HEK293 (cell line): ENCODE measurements at regions not wholly inside any gene's neighbourhood (a gene's known extent, or its start where the extent isn't known, plus 50 kb on each side); places are given as distances from the start of the nearest gene placed in this dataset.

ENCODE experiments used
- CTCF ChIA-PET: fragments of 350-600 bp; formaldehyde crosslinking; extraction: SDS; loops from one replicate; lab custom pipeline; 2021; ENCODE audit warnings: antibody characterized with exemption; lab: Yijun Ruan, JAX
- POLR2A ChIA-PET: fragments of 300-600 bp; formaldehyde crosslinking; extraction: SDS; loops from one replicate; lab custom pipeline; 2020; ENCODE audit warnings: antibody characterized with exemption, inconsistent platforms; lab: Yijun Ruan, JAX
- H3K27ac ChIP-seq: fragments of 200-500 bp; sonication (Bioruptor generic); 2 replicates; pipeline ENCODE4 v1.5.1; 2014; ENCODE audit warnings: low read depth, low read length, control low read depth, inconsistent platforms; ENCODE audit errors: extremely low read depth
- H3K36me3 ChIP-seq, 2 experiments: fragments of 200-500 bp in 1 of 2; sonication (Bioruptor generic) in 1 of 2; 1 replicate in 1 of 2; 2 replicates in 1 of 2; pipeline ENCODE4 v1.5.1; 2014 to 2017; ENCODE audit warnings: inconsistent platforms in 2 of 2, low read length in 2 of 2; ENCODE audit not compliant: control insufficient read depth in 2 of 2, insufficient read depth in 1 of 2
- H3K4me1 ChIP-seq: fragments of 200-500 bp; sonication (Bioruptor generic); 2 replicates; pipeline ENCODE4 v1.5.1; 2014; ENCODE audit warnings: mild to moderate bottlenecking, low read length, inconsistent platforms; ENCODE audit not compliant: control insufficient read depth, insufficient read depth
- H3K4me3 ChIP-seq: 2 replicates; pipeline ENCODE4 v1.5.1; 2011; ENCODE audit warnings: low read depth, mild to moderate bottlenecking, control low read depth, low read length, moderate library complexity
- H3K9me3 ChIP-seq: fragments of 200-500 bp; sonication (Bioruptor generic); 2 replicates; pipeline ENCODE4 v1.5.1; 2014; ENCODE audit warnings: low read depth, low read length, inconsistent platforms; ENCODE audit not compliant: control insufficient read depth, insufficient read depth
- AEBP2 ChIP-seq: fragments of 450-650 bp; formaldehyde crosslinking; IDR thresholded peaks from 2 replicates; pipeline ENCODE4 v1.5.1; 2016; ENCODE audit warnings: missing biosample characterization, missing genetic modification characterization, borderline replicate concordance
- ELK4 ChIP-seq: IDR thresholded peaks from 2 replicates; pipeline ENCODE4 v1.6.1; 2011; ENCODE audit warnings: mild to moderate bottlenecking, low read depth, low read length, borderline replicate concordance
- GLI2 ChIP-seq: fragments of 450-650 bp; formaldehyde crosslinking; IDR thresholded peaks from 2 replicates; pipeline ENCODE4; 2017; ENCODE audit warnings: missing biosample characterization, missing genetic modification characterization, low read depth, borderline replicate concordance
- GLI4 ChIP-seq: fragments of 450-650 bp; formaldehyde crosslinking; IDR thresholded peaks from 2 replicates; pipeline ENCODE4 v1.5.1; 2016; ENCODE audit warnings: missing biosample characterization, missing genetic modification characterization
- KLF7 ChIP-seq: fragments of 450-650 bp; formaldehyde crosslinking; IDR thresholded peaks from 2 replicates; pipeline ENCODE4 v1.5.1; 2016; ENCODE audit warnings: missing biosample characterization, missing genetic modification characterization, borderline replicate concordance
- KLF9 ChIP-seq: fragments of 450-650 bp; formaldehyde crosslinking; IDR thresholded peaks from 2 replicates; pipeline ENCODE4 v1.5.1; 2016; ENCODE audit warnings: missing biosample characterization, missing genetic modification characterization, low read depth
- MYNN ChIP-seq: fragments of 450-650 bp; formaldehyde crosslinking; IDR thresholded peaks from 2 replicates; pipeline ENCODE4 v1.5.1; 2016; ENCODE audit warnings: missing biosample characterization, missing genetic modification characterization, borderline replicate concordance
- OSR2 ChIP-seq: fragments of 450-650 bp; formaldehyde crosslinking; IDR thresholded peaks from 2 replicates; pipeline ENCODE4 v1.5.1; 2016; ENCODE audit warnings: missing biosample characterization, missing genetic modification characterization
- OVOL3 ChIP-seq: fragments of 450-650 bp; formaldehyde crosslinking; IDR thresholded peaks from 2 replicates; pipeline ENCODE4 v1.5.1; 2016; ENCODE audit warnings: missing biosample characterization, missing genetic modification characterization
- SALL2 ChIP-seq: fragments of 450-650 bp; formaldehyde crosslinking; IDR thresholded peaks from 2 replicates; pipeline ENCODE4 v1.5.0; 2017; ENCODE audit warnings: missing biosample characterization, mild to moderate bottlenecking, missing genetic modification characterization, borderline replicate concordance
- WT1 ChIP-seq: fragments of 450-650 bp; formaldehyde crosslinking; IDR thresholded peaks from 2 replicates; pipeline ENCODE4 v1.5.1; 2016; ENCODE audit warnings: missing biosample characterization, missing genetic modification characterization
- YY2 ChIP-seq: fragments of 450-650 bp; formaldehyde crosslinking; IDR thresholded peaks from 2 replicates; pipeline ENCODE4 v1.5.1; 2016; ENCODE audit warnings: missing biosample characterization, missing genetic modification characterization
- ZBTB21 ChIP-seq: fragments of 450-650 bp; formaldehyde crosslinking; IDR thresholded peaks from 2 replicates; pipeline ENCODE4 v1.5.1; 2017; ENCODE audit warnings: missing biosample characterization, missing genetic modification characterization
- ZBTB49 ChIP-seq: fragments of 450-650 bp; formaldehyde crosslinking; IDR thresholded peaks from 2 replicates; pipeline ENCODE4 v1.5.1; 2016; ENCODE audit warnings: missing biosample characterization, missing genetic modification characterization, low read depth
- ZFP69B ChIP-seq: fragments of 450-650 bp; formaldehyde crosslinking; IDR thresholded peaks from 2 replicates; pipeline ENCODE4 v1.5.1; 2016; ENCODE audit warnings: missing biosample characterization, missing genetic modification characterization
- ZNF132 ChIP-seq: fragments of 450-650 bp; formaldehyde crosslinking; IDR thresholded peaks from 2 replicates; pipeline ENCODE4 v1.5.1; 2017; ENCODE audit warnings: missing biosample characterization, missing genetic modification characterization, borderline replicate concordance
- ZNF18 ChIP-seq: fragments of 450-650 bp; formaldehyde crosslinking; IDR thresholded peaks from 2 replicates; pipeline ENCODE4 v1.5.1; 2016; ENCODE audit warnings: missing biosample characterization, missing genetic modification characterization
- ZNF214 ChIP-seq: fragments of 450-650 bp; formaldehyde crosslinking; IDR thresholded peaks from 2 replicates; pipeline ENCODE4 v1.5.1; 2017; ENCODE audit warnings: missing biosample characterization, mild to moderate bottlenecking, missing genetic modification characterization, borderline replicate concordance
- ZNF274 ChIP-seq, 2 experiments: fragments of 200-500 bp in 1 of 2; fragments of 450-650 bp in 1 of 2; sonication (Bioruptor generic) in 1 of 2; formaldehyde crosslinking in 1 of 2; IDR thresholded peaks; 2 replicates each; pipeline versions ENCODE4 v1.5.1 to v1.6.1; 2014 to 2016; ENCODE audit warnings: borderline replicate concordance in 1 of 2, inconsistent platforms in 1 of 2, low read length in 1 of 2, missing biosample characterization in 1 of 2, missing genetic modification characterization in 1 of 2
- ZNF302 ChIP-seq: fragments of 450-650 bp; formaldehyde crosslinking; IDR thresholded peaks from 2 replicates; pipeline ENCODE4 v1.5.1; 2016; ENCODE audit warnings: missing biosample characterization, missing genetic modification characterization, low read depth
- ZNF37A ChIP-seq: fragments of 450-650 bp; IDR thresholded peaks from 2 replicates; pipeline ENCODE4 v1.5.1; 2018; ENCODE audit warnings: missing biosample characterization, missing genetic modification characterization
- ZNF645 ChIP-seq: fragments of 450-650 bp; formaldehyde crosslinking; IDR thresholded peaks from 2 replicates; pipeline ENCODE4; 2016; ENCODE audit warnings: missing biosample characterization, missing genetic modification characterization
- ZNF660 ChIP-seq: fragments of 450-650 bp; IDR thresholded peaks from 2 replicates; pipeline ENCODE4 v1.5.1; 2018; ENCODE audit warnings: missing biosample characterization, mild to moderate bottlenecking, missing genetic modification characterization
- ZNF677 ChIP-seq: fragments of 450-650 bp; IDR thresholded peaks from 2 replicates; pipeline ENCODE4 v1.5.0; 2018; ENCODE audit warnings: missing biosample characterization, mild to moderate bottlenecking, missing genetic modification characterization, moderate library complexity
- ZNF791 ChIP-seq: fragments of 450-650 bp; formaldehyde crosslinking; IDR thresholded peaks from 2 replicates; pipeline ENCODE4 v1.5.1; 2016; ENCODE audit warnings: missing biosample characterization, missing genetic modification characterization
- ZSCAN23 ChIP-seq: fragments of 450-650 bp; formaldehyde crosslinking; IDR thresholded peaks from 2 replicates; pipeline ENCODE4 v1.5.1; 2016; ENCODE audit warnings: missing biosample characterization, missing genetic modification characterization
- ZXDB ChIP-seq: fragments of 450-650 bp; formaldehyde crosslinking; IDR thresholded peaks from 2 replicates; pipeline ENCODE4 v1.5.1; 2016; ENCODE audit warnings: missing biosample characterization, missing genetic modification characterization
- TF ChIP-seq, protein P1 (sequence below): fragments of 450-650 bp; formaldehyde crosslinking; IDR thresholded peaks from 2 replicates; pipeline ENCODE4 v1.5.1; 2016; ENCODE audit warnings: missing biosample characterization, missing genetic modification characterization

DNA sequence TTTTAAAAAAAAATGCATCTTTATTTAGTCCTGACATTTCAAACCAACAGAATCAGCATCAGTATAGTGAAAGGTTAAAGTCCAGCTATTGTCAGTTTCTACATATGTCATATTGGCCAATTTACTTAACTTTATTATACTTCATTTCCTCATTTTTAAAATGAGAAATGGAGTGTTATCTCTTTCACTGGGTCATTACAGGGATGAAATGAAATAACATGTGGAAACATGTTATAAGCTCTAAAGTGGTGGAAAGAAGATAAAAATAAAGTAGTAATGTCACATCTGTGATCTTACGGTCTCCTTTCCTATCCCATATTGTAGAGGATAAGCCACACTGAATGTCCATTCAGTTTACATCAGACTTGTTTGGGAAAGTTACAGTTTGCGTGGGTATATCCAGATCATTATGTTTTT is 780.1 kb downstream of the TUSC7 start:
- Histone ChIP-seq H3K9me3 (no peaks in the 10 kb centered on the region), H3K4me3 (no peak overlapping the region), H3K36me3 (no peaks in the 10 kb centered on the region), H3K4me1 (no peaks in the 10 kb centered on the region), H3K27ac (no peak overlapping the region)
- TF ChIP-seq ELK4 = no peak
- TF ChIP-seq AEBP2 = no peak
- no peak for TF ChIP-seq KLF9
- no peak for TF ChIP-seq ZNF645
- TF ChIP-seq ZNF18 (tag by site-specific recombination) = no peak
- no peak for TF ChIP-seq KLF7
- no peak for TF ChIP-seq ZNF302 (tag by site-specific recombination)
- TF ChIP-seq MYNN (tag by site-specific recombination) = no peak
- no peak for TF ChIP-seq SALL2
- TF ChIP-seq ZNF791 (tag by site-specific recombination) = no peak
- TF ChIP-seq, protein P1, sequence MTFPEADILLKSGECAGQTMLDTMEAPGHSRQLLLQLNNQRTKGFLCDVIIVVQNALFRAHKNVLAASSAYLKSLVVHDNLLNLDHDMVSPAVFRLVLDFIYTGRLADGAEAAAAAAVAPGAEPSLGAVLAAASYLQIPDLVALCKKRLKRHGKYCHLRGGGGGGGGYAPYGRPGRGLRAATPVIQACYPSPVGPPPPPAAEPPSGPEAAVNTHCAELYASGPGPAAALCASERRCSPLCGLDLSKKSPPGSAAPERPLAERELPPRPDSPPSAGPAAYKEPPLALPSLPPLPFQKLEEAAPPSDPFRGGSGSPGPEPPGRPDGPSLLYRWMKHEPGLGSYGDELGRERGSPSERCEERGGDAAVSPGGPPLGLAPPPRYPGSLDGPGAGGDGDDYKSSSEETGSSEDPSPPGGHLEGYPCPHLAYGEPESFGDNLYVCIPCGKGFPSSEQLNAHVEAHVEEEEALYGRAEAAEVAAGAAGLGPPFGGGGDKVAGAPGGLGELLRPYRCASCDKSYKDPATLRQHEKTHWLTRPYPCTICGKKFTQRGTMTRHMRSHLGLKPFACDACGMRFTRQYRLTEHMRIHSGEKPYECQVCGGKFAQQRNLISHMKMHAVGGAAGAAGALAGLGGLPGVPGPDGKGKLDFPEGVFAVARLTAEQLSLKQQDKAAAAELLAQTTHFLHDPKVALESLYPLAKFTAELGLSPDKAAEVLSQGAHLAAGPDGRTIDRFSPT = no peak
- no peak for TF ChIP-seq ZBTB21 (tag by site-specific recombination)
- no peak for TF ChIP-seq ZNF214
- TF ChIP-seq ZXDB (tag by site-specific recombination) = no peak
- no peak for TF ChIP-seq ZFP69B (tag by site-specific recombination)
- TF ChIP-seq OVOL3 (tag by site-specific recombination) = no peak
- TF ChIP-seq ZNF677 (tag by site-specific recombination) = no peak
- ChIA-PET CTCF (no interaction called here), POLR2A (no interaction called here)

GRCh38 chr3:117490716-117491115 is 781.1 kb downstream of the TUSC7 start:
- Histone ChIP-seq H3K9me3 (no peaks in the 10 kb centered on the region), H3K36me3 (no peaks in the 10 kb centered on the region), H3K27ac (no peak overlapping the region), H3K4me1 (no peaks in the 10 kb centered on the region), H3K4me3 (no peak overlapping the region)
- ChIA-PET CTCF (no interaction called here), POLR2A (no interaction called here)
- no peak for TF ChIP-seq ZSCAN23 (tag by site-specific recombination)
- no peak for TF ChIP-seq ZNF660 (tag by site-specific recombination)
- no peak for TF ChIP-seq ZNF132 (tag by site-specific recombination)
- TF ChIP-seq ZNF37A (tag by site-specific recombination) = no peak
- TF ChIP-seq YY2 (tag by site-specific recombination) = no peak
- no peak for TF ChIP-seq ZBTB49 (tag by site-specific recombination)
- TF ChIP-seq GLI2 (tag by site-specific recombination) = no peak
- no peak for TF ChIP-seq GLI4 (tag by site-specific recombination)
- no peak for TF ChIP-seq OSR2 (tag by site-specific recombination)
- no peak for TF ChIP-seq WT1 (tag by site-specific recombination)
- no peak for TF ChIP-seq ZNF274 (IDR thresholded peaks at IDR 0.05; ENCODE audit: low read length)
- TF ChIP-seq ZNF274 (tag by site-specific recombination; IDR thresholded peaks at IDR 0.05; ENCODE audit: borderline replicate concordance) = no peak
